ENCODE measurements at regions not wholly inside any gene's neighbourhood (a gene's known extent, or its start where the extent isn't known, plus 50 kb on each side); places are given as distances from the start of the nearest gene placed in this dataset.

- no peaks in the 10 kb centered on the region for H3K36me3 Mint-ChIP-seq
- H3K27ac ChIP-seq (ENCODE audit: low read depth in 1 of 2, low read length in 2 of 2) = no peak overlapping the region
- 82% methylated on average over 3 of the region's 6 CpGs for WGBS (ENCODE audit: insufficient coverage)
Observed at GRCh38 chr4:55744369-55744768, 75.2 kb upstream of the EXOC1L start.

GRCh38 chr4:55745014-55745413 lies 74.6 kb upstream of the EXOC1L start:
- Histone ChIP-seq H3K4me1 (ENCODE audit: control insufficient read depth in 1 of 2, insufficient read depth in 2 of 2, low read length in 2 of 2) (no peaks in the 10 kb centered on the region), H3K4me2 (replicated peaks; ENCODE audit: extremely low read depth, low read length, poor library complexity, severe bottlenecking) (no peak overlapping the region), H3K36me3 (replicated peaks in 1 of 2; ENCODE audit: control insufficient read depth in 1 of 2, insufficient read depth in 2 of 2, low read length in 2 of 2) (no peaks in the 10 kb centered on the region), H2AFZ (ENCODE audit: insufficient read depth, low read depth, low read length, poor library complexity, severe bottlenecking) (no peak overlapping the region), H3K79me2 (ENCODE audit: insufficient read depth, low read length) (no peaks in the 10 kb centered on the region), H4K20me1 (ENCODE audit: insufficient read depth, low read length) (no peaks in the 10 kb centered on the region), H3K27ac (ENCODE audit: low read depth in 1 of 2, low read length in 2 of 2) (no peak overlapping the region), H3K27me3 (ENCODE audit: control insufficient read depth in 2 of 2, insufficient read depth in 2 of 2, low read length in 2 of 2) (no peaks in the 10 kb centered on the region), H3K9me3 (replicated peaks in 1 of 2; ENCODE audit: control insufficient read depth in 1 of 2, insufficient read depth in 1 of 2, low read length in 2 of 2) (no peaks in the 10 kb centered on the region), H3K9ac (ENCODE audit: insufficient read depth, low read length, poor library complexity, severe bottlenecking) (no peak overlapping the region), H3K4me3 (replicated peaks in 1 of 3; ENCODE audit: low read depth in 2 of 3, low read length in 3 of 3) (no peak overlapping the region)
- Mint-ChIP-seq H3K27me3 (ENCODE audit: low read depth in 3 of 3) (peaks cover 0 to 4% (median 2%) of the 10 kb centered on the region in 3 donors), H3K36me3 (no peaks in the 10 kb centered on the region), H3K27ac (no peak overlapping the region), H3K4me3 (no peak overlapping the region), H3K9me3 (peaks cover 0 to 4% (median 1%) of the 10 kb centered on the region in 7 donors), H3K4me1 (peaks cover 4% of the 10 kb centered on the region)
- intact Hi-C loops (cut with micrococcal nuclease) = no loop called here
- no peak for DNase-seq
- no peak for TF ChIP-seq CTCF (IDR thresholded peaks at IDR 0.05)

More at GRCh38 chr4:55744369-55744768, 75.2 kb upstream of the EXOC1L start:
- DNase-seq = no peak
- Mint-ChIP-seq H3K27ac (no peak overlapping the region), H3K4me3 (no peak overlapping the region), H3K9me3 (peaks cover 0 to 4% (median 1%) of the 10 kb centered on the region in 7 donors), H3K27me3 (ENCODE audit: low read depth in 3 of 3) (peaks cover 0 to 4% (median 2%) of the 10 kb centered on the region in 3 donors), H3K4me1 (peaks cover 4% of the 10 kb centered on the region)
- H3K4me2 ChIP-seq (replicated peaks; ENCODE audit: extremely low read depth, low read length, poor library complexity, severe bottlenecking) = no peak overlapping the region
- no peak overlapping the region for H2AFZ ChIP-seq (ENCODE audit: insufficient read depth, low read depth, low read length, poor library complexity, severe bottlenecking)
- no peak for TF ChIP-seq CTCF (IDR thresholded peaks at IDR 0.05)
- H4K20me1 ChIP-seq (ENCODE audit: insufficient read depth, low read length) = no peaks in the 10 kb centered on the region
- no peaks in the 10 kb centered on the region for H3K36me3 ChIP-seq (replicated peaks in 1 of 2; ENCODE audit: control insufficient read depth in 1 of 2, insufficient read depth in 2 of 2, low read length in 2 of 2)
- no peak overlapping the region for H3K4me3 ChIP-seq (replicated peaks in 1 of 3; ENCODE audit: low read depth in 2 of 3, low read length in 3 of 3)
- no peaks in the 10 kb centered on the region for H3K4me1 ChIP-seq (ENCODE audit: control insufficient read depth in 1 of 2, insufficient read depth in 2 of 2, low read length in 2 of 2)
- no peak overlapping the region for H3K9ac ChIP-seq (ENCODE audit: insufficient read depth, low read length, poor library complexity, severe bottlenecking)
- intact Hi-C loops (cut with micrococcal nuclease) = no loop called here
- H3K27me3 ChIP-seq (ENCODE audit: control insufficient read depth in 2 of 2, insufficient read depth in 2 of 2, low read length in 2 of 2) = no peaks in the 10 kb centered on the region
- no peaks in the 10 kb centered on the region for H3K79me2 ChIP-seq (ENCODE audit: insufficient read depth, low read length)
- no peaks in the 10 kb centered on the region for H3K9me3 ChIP-seq (replicated peaks in 1 of 2; ENCODE audit: control insufficient read depth in 1 of 2, insufficient read depth in 1 of 2, low read length in 2 of 2)

Data from CD14-positive monocyte (primary cell).